Astrocyte (in vitro differentiated cells and primary cell): ENCODE measurements at regions not wholly inside any gene's neighbourhood (a gene's known extent, or its start where the extent isn't known, plus 50 kb on each side); places are given as distances from the start of the nearest gene placed in this dataset.

Experiments
- CTCF ChIP-seq: IDR thresholded peaks from 2 replicates; pipeline ENCODE4 v1.5.1; 2011; ENCODE audit warnings: low read depth, mild to moderate bottlenecking, inconsistent platforms, low read length, moderate library complexity; ENCODE audit not compliant: insufficient read depth
- EZH2 ChIP-seq: IDR thresholded peaks from 2 replicates; pipeline ENCODE4 v1.6.1; 2012; ENCODE audit warnings: mild to moderate bottlenecking, low read length, inconsistent platforms; ENCODE audit not compliant: insufficient read depth

GRCh38 chrX:131915488-131915887 is 107.6 kb upstream of the STK26 start:
- no peak for TF ChIP-seq CTCF
- TF ChIP-seq EZH2 = no peak
